ENCODE measurements at regions not wholly inside any gene's neighbourhood (a gene's known extent, or its start where the extent isn't known, plus 50 kb on each side); places are given as distances from the start of the nearest gene placed in this dataset.

GRCh38 chr19:32038961-32039360 lies 306.4 kb upstream of the ZNF507 start:
- ChIA-PET CTCF (no interaction called here), POLR2A (no interaction called here)
- no peak for DNase-seq (ENCODE audit: low read depth, low spot score)
- H3K4me3 ChIP-seq (ENCODE audit: low read depth, low read length), result no peak overlapping the region
- no peak for TF ChIP-seq CTCF (IDR thresholded peaks at IDR 0.05; ENCODE audit: insufficient read depth, low read length, missing control alignments)

DNA sequence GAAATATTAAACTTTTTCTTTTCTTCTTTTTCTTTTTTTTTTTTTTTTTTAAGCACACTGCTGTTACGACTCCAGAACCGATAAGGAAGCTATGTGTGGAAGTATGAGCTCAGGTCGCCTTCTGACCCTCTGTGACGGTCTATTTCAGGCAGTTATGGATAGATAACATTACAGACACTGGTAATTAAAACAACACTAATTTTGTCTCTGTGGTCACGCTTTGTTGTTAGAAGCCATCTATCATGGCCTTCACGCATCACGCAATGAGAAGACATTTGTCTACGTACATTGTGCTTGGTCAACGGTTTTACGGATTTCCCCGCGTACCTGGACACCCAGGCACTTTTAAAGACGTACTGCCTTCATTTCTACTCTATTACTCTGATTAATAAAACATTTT lies 306.0 kb upstream of the ZNF507 start:
- DNase-seq (ENCODE audit: low read depth, low spot score), result no peak
- H3K4me3 ChIP-seq (ENCODE audit: low read depth, low read length), result no peak overlapping the region
- ChIA-PET POLR2A (no interaction called here), CTCF (no interaction called here)
- no peak for TF ChIP-seq CTCF (IDR thresholded peaks at IDR 0.05; ENCODE audit: insufficient read depth, low read length, missing control alignments)

GRCh38 chr19:32040236-32040635 lies 305.2 kb upstream of the ZNF507 start:
- POLR2A ChIA-PET, result no interaction called here
- DNase-seq (ENCODE audit: low read depth, low spot score), result no peak
- CTCF ChIA-PET, result interaction anchor here (0.7 to 2.9 kb wide), 3 partner anchors 289 to 1358 kb away, joined by 3 to 17 read pairs (median 8); no protein-coding TSS in a partner anchor
- H3K4me3 ChIP-seq (ENCODE audit: low read depth, low read length), result no peak overlapping the region
- TF ChIP-seq CTCF (IDR thresholded peaks at IDR 0.05; ENCODE audit: insufficient read depth, low read length, missing control alignments), result no peak

DNA sequence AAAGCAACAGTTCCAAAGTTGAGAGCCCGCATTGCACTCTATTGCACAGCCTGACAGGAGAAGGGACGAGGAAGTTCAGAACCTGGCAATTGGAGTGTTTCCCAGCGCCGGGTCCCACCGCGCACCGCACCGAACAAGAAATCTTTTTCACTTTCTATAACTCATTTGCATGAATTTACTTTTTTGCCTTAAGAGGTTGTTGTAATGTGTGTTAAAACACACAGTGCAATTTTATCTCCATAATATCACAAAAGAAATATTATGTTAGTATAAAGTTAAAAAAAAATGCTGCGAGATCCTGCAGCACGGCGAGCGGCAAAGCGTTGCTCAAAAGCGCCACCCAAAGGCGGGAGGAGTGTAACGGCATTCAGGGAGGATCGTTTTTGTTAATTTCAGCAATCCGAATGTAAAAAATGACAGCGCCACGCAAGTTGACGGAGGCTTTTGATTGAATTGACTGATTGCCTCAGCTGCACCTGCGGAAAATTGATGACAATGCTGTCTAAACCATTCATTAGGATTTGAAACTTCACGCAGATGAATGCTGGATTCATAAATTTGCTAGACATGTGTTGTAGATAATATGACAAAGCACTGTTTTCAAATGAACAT lies 303.6 kb upstream of the ZNF507 start:
- DNase-seq (ENCODE audit: low read depth, low spot score), result no peak
- ChIA-PET POLR2A (no interaction called here), CTCF (interaction anchor here (1.1 to 2.9 kb wide), 4 partner anchors 8 to 1359 kb away, joined by 3 to 17 read pairs (median 6); no protein-coding TSS in a partner anchor)
- H3K4me3 ChIP-seq (ENCODE audit: low read depth, low read length), result peak overlapping the region; percentile 25; the same call in 1 of the 2 replicates
- peak; percentile 73 for TF ChIP-seq CTCF (IDR thresholded peaks at IDR 0.05; ENCODE audit: insufficient read depth, low read length, missing control alignments)

GRCh38 chr19:32047788-32048187 lies 297.6 kb upstream of the ZNF507 start:
- ChIA-PET CTCF (no interaction called here), POLR2A (no interaction called here)
- H3K4me3 ChIP-seq (ENCODE audit: low read depth, low read length), result no peak overlapping the region
- no peak for DNase-seq (ENCODE audit: low read depth, low spot score)
- TF ChIP-seq CTCF (IDR thresholded peaks at IDR 0.05; ENCODE audit: insufficient read depth, low read length, missing control alignments), result no peak

DNA sequence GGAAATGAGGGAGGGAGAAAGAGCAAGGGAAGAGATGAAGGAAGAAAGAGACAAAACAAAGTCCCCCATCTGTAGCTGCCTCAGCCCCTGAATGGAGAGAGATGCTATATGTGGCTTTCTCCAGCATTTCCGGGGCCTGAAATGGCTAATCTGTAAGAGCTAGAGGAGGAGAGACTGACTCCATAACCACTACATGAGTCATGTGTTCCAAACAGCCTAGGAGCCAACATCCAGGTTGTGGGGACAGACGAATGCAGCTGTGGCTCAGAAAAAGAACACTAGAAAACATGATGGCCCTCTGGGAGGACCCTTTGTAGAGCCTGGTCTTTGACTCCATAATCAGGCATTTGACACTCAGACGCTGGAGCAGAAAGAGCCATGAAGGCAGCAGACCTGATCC lies 292.0 kb upstream of the ZNF507 start:
- H3K4me3 ChIP-seq (ENCODE audit: low read depth, low read length), result no peak overlapping the region
- no peak for DNase-seq (ENCODE audit: low read depth, low spot score)
- ChIA-PET CTCF (no interaction called here), POLR2A (no interaction called here)
- no peak for TF ChIP-seq CTCF (IDR thresholded peaks at IDR 0.05; ENCODE audit: insufficient read depth, low read length, missing control alignments)

Measured in AG04449 (cell line).